Ureter (tissue), 1 donor: ENCODE measurements at regions not wholly inside any gene's neighbourhood (a gene's known extent, or its start where the extent isn't known, plus 50 kb on each side); places are given as distances from the start of the nearest gene placed in this dataset.

Experiments used
- DNase-seq: peaks from one replicate; pipeline ENCODE4 v3.0.0-alpha.2; 2020; ENCODE audit warnings: low spot score
- donor health status: DM: yes; HTN: yes; CAD: no.

DNA sequence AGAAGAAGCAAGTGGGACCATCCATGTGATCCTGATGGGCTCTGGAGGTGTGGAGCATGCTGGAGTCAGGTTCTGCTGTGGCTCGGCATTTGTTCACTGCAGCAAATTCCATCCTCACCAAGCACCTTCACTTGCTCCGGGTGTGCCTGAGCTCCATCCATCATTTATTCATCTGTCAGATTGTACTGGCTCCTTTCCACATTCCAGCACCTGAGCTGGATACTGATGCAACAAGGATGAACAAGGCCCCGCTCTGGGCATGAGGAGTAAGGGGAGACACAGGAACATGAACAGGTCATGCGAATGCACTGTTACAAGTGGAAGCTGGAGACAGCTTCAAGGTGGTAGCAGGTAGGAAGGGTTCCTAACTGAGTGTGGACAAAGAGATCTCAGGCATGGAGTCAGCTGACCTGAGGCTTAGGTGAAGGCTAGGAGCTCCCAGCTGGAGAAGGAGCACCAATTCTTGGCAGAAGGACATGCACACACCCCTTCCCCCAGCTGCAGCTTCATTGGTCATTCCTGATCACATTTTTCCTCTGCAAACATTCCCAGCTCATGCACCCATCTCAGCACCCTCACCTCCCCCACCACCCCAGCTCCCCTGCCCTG is 133.7 kb upstream of the ZMIZ1 start:
- no peak for DNase-seq

- DNase-seq: no peak
Observed at GRCh38 chr10:78935697-78936407, 132.9 kb upstream of the ZMIZ1 start.

GRCh38 chr10:78936412-78937342 is 132.1 kb upstream of the ZMIZ1 start:
- DNase-seq: no peak

GRCh38 chr10:78937393-78937792 is 131.4 kb upstream of the ZMIZ1 start:
- no peak for DNase-seq

DNA sequence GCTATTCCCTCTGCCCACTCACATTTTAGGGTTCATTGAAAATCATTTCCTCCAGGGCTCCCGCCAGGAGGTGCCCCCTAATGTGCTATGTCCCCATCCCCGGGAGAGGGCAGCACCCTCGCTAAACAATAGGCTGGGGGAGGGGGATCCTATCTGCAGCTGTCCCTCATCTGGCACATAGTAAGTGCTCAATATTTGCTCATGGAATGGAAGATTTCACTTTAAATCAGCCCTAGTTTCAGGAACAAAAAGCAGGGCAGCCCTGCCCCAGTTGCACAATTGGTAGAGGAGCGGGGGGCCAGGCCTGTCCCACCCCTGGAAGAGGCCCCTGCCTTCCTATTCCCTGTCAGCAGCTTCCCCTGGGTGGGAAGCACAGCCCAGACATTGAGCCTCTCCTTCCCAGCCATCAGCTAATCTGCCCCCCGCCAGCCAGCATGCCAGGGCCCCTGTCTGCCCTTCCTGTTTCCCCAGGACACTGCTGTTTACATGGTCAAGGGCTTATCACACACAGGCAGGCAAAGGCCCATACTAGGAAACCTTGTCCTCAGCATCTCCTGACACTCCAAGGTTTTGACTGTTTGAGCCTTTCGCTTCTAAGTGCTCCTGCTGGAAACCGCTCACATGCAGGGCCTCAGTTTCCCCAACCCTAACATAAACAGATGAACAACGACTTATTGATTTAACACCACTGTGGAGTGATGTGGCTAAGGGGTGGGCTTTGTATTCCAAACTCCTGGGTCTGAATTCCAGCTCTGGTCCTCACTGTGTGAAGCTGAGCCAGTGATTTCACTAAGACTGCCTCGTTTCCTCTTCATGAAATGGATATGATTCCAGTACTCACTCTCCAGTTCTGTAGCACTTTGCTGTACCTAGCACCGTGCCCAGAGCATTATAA is 130.7 kb upstream of the ZMIZ1 start:
- DNase-seq: no peak

DNA sequence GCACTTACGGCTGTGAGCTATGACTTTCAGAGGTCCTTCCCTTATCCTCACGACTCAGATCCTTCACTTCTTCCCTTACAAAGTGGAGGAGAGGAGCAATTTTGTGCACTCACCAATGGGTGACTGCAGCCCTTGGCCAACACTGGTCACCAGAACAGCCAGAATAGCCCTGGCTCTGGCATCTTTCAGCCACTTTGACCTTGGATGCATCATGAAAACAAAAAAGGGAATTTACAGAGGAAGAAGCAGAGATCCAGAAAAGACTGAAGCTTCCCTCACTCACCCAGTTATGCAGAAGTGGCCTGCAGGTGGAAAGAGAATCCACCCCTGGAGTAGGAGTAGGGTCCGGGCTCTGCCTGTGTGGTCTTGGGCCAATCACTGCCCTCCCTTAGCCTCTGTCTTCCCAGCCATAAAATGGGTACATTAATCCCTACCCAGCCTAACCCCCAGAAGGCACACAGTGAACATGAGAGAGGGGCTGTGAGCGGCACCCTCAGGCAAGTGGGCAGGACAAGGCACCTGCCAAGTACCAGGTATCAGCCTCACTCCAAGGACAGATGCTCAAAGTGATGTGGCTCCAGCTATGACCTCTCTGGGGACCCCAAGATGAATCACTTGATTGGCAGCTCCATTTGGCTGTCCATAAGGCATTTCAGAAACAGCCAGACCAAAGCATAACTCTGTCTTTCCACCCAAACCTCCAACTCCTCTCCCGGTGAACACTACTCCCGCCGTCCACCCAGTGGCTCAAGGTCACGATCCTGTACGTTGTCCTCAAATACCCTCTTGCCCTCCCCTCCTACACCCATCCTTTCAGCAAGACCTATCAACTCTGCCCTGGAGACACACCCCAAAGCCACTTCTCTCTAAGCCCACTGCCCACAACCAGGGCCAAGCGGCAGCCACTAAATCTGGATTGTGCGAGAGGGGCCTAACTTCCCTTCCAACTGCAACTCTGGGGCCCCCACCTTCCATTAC is 129.8 kb upstream of the ZMIZ1 start:
- no peak for DNase-seq

DNA sequence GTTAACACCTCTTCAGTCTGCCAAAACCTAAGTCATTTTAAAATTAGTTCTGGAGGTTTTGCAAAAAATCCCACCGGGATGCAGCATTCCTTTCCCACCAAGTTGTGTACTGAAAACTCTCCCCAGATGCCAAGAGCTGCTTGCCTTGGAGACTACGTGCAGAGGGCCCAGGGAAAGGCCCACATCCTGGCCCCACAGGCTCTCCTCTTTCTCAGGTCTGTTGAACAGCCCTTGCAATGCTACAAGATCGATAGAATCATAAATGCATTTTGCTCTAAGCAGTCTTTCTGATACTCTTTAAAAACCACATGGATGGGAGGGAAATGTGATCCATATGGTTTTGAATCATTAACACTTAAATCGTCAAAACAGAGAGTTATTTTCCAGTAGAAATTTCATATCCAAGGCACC is 126.7 kb upstream of the ZMIZ1 start:
- DNase-seq: no peak

- peak; percentile 75 for DNase-seq
Observed at GRCh38 chr10:78944723-78945312, 123.9 kb upstream of the ZMIZ1 start.

DNA sequence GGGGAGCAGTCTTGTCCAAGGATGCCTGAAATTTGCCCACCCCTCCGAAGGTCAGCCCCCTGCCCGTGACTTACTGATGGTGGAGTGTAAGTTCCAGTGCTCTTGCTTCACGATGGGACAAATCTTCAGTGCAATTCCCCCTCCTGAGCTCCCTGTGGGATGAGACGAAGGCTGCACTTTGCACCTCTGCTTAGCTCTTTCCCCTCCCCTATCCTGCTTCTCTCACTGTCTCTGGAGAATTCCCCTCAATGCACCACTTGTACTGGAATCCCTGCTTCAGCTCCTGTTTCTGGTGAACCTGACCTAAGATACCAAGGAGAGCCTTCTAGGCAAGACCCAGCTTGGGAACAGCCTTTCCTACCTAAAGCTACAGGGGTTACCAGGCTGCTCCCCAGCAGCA is 122.9 kb upstream of the ZMIZ1 start:
- DNase-seq: no peak

DNA sequence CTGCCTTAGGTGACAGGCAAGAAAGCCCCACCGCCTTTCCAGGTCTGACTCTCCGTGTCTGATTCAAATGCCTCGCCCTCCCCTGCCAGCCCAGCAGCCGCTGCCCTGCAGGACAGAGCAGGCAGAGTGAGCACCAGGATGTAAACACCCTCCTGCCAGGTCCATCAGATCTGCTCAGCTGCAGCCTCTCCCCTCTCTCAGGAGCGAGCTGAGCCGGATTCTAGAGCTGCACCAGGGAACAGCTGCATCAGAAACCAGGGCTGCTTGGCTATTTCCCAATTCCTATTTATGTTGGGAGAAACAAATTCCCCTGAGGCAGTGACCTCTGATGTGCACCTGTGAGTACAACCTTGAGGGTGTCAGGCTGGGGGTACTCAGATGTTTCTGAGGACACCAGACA is 121.5 kb upstream of the ZMIZ1 start:
- peak; percentile 63 for DNase-seq

GRCh38 chr10:78947733-78948132 is 121.0 kb upstream of the ZMIZ1 start:
- DNase-seq: no peak

DNA sequence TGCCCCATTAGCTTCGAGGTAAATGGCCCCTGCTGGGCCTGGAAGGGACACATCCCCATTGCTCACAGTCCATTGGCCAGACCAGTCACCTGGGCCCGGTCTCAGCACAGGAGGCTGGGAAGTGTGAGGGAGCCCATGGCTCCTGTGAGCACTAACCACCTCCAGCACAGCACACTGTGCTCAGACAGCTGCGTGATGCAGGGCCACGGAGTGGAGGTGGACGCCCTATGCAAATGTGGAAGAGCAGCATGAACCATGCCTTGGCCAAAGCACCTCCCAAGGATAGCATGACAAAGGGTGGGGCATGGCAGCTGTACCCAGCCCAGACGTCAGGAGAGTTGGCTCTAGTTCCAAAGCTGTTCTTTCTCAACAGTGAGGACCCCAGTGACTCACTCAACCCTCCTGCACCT is 120.1 kb upstream of the ZMIZ1 start:
- no peak for DNase-seq

GRCh38 chr10:78950656-78951587 is 117.8 kb upstream of the ZMIZ1 start:
- DNase-seq: peak; percentile 82

- no peak for DNase-seq
Observed at GRCh38 chr10:78952030-78952429, 116.7 kb upstream of the ZMIZ1 start.

- no peak for DNase-seq
Observed at GRCh38 chr10:78952686-78953085, 116.1 kb upstream of the ZMIZ1 start.

DNA sequence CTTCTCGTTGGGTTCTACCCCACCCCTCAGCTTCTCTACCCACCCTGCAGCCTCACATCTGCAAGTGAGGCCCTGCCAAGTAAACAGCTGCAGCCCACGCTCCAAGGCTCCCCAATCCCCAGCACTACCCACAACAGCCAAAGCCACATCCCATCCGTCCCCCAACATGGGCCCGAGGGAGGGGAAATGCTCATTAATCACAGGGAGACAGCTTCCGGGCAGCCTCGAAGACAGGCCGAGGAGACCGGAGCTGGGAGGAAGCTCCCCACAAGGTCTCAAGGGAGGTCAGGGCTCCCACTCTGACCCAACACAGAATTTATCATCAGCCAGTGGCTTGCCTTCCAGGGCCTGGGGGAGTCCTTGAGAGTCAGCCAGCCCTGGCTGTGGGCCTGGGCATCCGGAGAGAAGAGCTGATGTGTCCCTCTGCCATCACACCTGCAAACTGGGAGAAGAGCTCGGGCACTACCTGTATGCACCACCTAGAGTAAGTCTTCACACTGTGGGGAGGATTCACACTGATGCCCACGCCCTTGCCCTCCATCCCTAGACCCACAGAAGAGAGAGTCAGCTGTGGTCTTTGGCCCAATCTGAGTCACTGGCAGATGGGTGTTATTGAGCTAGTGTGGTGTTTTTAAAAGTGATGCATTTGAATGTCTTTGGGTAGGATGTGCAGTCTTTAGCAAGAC is 115.5 kb upstream of the ZMIZ1 start:
- no peak for DNase-seq

DNA sequence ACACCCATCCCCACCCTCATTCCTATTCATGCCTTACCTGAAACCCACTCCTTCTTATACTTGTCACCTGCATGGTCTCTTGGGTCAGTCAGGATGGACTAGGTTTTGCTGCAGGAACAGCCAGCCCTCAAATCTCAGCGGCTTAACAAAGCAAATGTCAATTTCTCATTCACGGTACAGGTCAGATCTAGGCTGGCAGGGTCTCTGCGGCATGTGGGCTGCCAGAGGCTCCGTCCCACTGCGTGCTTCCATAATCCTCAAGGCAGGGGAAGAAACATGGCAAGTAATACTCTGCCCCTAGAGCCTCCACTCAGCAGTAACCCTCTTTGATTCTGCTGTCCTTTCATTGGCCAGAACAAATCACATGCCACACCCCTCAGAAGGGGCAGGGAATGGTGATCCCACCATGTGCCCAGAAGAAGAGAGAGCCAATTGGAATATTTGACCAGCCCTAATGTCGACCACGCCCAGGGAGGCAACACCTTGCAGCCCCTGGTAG is 114.9 kb upstream of the ZMIZ1 start:
- DNase-seq: no peak

DNA sequence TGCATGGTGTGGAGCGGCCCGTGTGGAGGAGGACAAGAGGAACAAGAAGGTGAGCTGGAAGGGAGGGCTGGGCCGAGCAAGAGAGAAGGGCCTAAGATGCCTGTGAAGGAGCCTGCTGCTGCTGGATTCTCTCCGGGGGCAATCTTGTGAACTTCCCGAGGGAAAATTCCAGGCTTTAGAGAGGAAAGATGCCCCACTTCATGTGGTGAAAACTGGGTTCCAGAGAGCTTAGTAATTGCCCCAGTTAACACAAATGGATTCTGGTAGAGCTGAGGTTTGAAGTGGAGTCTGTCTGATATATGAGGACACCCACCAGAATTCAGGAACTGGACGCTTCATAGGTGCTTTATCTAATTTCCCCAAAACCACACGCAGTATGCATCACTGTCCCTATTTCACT is 114.1 kb upstream of the ZMIZ1 start:
- no peak for DNase-seq
